ENCODE measurements at regions not wholly inside any gene's neighbourhood (a gene's known extent, or its start where the extent isn't known, plus 50 kb on each side); places are given as distances from the start of the nearest gene placed in this dataset.
"Not testable (repeated sequence)": the region's sequence is repeated elsewhere in the genome, so short reads cannot be mapped to it uniquely, and the experiment has no call there.

DNA sequence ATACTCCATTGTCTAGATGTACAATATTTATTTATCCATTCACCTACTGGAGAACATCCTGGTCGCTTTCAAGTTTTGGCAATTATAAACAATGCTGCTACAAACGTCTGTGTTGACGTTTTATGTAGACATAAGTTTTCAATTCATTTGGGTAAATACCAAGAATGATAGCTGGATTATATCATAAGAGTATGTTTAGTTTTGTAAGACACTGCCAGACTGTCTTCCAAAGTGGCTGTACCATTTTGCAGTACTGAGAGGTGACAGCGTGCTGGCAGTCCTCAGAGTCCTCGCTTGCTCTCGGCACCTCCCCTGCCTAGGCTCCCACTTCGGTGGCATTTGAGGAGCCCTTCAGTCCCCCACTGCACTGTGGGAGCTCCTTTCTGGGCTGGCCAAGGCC is 253.3 kb upstream of the INTU start (continued):
- TF ChIP-seq, protein P1, sequence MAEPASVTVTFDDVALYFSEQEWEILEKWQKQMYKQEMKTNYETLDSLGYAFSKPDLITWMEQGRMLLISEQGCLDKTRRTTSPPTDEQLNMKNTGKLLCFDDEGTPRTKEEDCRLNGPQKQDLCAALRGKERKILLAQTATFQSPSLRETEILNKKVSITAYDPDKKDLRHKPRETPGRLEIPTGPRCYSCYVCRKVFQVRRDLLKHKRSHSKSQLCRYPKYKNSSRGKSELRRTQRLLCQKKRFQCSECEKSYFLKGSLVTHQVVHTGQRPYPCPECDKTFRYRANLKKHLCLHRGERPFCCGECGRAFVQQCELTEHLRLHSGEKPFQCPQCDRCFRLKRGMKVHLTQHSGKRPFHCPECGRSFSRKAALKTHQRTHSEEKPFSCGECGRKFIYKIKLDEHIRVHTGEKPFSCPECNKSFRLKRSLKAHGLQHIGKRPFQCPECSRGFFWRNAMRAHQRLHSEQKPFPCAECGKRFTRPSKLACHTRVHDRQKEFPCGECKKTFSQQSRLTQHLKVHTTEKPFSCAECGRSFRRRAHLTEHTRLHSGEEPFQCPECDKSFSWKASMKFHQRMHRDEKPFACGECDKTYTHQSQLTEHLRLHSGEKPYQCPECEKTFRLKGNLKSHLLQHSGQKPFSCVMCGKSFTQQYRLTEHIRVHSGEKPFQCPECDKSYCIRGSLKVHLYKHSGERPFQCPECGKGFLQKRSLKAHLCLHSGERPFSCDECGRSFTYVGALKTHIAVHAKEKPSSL (CRISPR knock-in tag; conservative IDR thresholded peaks at IDR 0.05): no peak
- TF ChIP-seq, protein P2, sequence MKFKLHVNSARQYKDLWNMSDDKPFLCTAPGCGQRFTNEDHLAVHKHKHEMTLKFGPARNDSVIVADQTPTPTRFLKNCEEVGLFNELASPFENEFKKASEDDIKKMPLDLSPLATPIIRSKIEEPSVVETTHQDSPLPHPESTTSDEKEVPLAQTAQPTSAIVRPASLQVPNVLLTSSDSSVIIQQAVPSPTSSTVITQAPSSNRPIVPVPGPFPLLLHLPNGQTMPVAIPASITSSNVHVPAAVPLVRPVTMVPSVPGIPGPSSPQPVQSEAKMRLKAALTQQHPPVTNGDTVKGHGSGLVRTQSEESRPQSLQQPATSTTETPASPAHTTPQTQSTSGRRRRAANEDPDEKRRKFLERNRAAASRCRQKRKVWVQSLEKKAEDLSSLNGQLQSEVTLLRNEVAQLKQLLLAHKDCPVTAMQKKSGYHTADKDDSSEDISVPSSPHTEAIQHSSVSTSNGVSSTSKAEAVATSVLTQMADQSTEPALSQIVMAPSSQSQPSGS (CRISPR knock-in tag; IDR thresholded peaks at IDR 0.05; ENCODE audit: borderline replicate concordance, low read depth): no peak
- TF ChIP-seq, protein P3, sequence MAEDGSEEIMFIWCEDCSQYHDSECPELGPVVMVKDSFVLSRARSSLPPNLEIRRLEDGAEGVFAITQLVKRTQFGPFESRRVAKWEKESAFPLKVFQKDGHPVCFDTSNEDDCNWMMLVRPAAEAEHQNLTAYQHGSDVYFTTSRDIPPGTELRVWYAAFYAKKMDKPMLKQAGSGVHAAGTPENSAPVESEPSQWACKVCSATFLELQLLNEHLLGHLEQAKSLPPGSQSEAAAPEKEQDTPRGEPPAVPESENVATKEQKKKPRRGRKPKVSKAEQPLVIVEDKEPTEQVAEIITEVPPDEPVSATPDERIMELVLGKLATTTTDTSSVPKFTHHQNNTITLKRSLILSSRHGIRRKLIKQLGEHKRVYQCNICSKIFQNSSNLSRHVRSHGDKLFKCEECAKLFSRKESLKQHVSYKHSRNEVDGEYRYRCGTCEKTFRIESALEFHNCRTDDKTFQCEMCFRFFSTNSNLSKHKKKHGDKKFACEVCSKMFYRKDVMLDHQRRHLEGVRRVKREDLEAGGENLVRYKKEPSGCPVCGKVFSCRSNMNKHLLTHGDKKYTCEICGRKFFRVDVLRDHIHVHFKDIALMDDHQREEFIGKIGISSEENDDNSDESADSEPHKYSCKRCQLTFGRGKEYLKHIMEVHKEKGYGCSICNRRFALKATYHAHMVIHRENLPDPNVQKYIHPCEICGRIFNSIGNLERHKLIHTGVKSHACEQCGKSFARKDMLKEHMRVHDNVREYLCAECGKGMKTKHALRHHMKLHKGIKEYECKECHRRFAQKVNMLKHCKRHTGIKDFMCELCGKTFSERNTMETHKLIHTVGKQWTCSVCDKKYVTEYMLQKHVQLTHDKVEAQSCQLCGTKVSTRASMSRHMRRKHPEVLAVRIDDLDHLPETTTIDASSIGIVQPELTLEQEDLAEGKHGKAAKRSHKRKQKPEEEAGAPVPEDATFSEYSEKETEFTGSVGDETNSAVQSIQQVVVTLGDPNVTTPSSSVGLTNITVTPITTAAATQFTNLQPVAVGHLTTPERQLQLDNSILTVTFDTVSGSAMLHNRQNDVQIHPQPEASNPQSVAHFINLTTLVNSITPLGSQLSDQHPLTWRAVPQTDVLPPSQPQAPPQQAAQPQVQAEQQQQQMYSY (CRISPR knock-in tag; IDR thresholded peaks at IDR 0.05): no peak
- TF ChIP-seq TP53 (CRISPR knock-in tag; IDR thresholded peaks at IDR 0.05): no peak
- TF ChIP-seq, protein P4, sequence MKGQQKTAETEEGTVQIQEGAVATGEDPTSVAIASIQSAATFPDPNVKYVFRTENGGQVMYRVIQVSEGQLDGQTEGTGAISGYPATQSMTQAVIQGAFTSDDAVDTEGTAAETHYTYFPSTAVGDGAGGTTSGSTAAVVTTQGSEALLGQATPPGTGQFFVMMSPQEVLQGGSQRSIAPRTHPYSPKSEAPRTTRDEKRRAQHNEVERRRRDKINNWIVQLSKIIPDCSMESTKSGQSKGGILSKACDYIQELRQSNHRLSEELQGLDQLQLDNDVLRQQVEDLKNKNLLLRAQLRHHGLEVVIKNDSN (CRISPR knock-in tag; IDR thresholded peaks at IDR 0.05): no peak
- no peak for TF ChIP-seq ELF4 (CRISPR knock-in tag; IDR thresholded peaks at IDR 0.05; ENCODE audit: low read depth)

DNA sequence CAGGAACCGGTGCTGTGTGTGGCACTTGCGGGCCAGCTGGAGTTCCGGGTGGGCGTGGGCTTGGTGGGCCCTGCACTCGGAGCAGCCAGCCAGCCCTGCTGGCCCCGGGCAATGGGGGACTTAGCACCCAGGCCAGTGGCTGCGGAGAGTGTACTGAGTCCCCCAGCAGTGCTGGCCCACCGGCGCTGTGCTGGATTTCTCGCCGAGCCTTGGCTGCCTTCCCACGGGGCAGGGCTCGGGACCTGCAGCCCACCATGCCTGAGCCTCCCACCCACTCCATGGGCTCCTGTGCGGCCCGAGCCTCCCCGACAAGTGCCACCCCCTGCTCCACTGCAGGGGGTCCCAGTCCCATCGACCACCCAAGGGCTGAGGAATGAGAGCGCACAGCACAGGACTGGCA is 252.8 kb upstream of the INTU start:
- POLR2A ChIA-PET; H3K27me3 Mint-ChIP-seq (ENCODE audit: low read depth); H3K4me3 Mint-ChIP-seq; H3K4me1 Mint-ChIP-seq; H3K27ac Mint-ChIP-seq; ATAC-seq; H3K36me3 Mint-ChIP-seq; DNase-seq (ENCODE audit: low spot score): not testable (repeated sequence)
- CTCF ChIA-PET: interaction anchor here (0.7 kb wide), 1 partner anchor 9 kb away, joined by 4 read pairs; no protein-coding TSS in a partner anchor
- peaks cover 11% of the 10 kb centered on the region for H3K9me3 Mint-ChIP-seq

DNA sequence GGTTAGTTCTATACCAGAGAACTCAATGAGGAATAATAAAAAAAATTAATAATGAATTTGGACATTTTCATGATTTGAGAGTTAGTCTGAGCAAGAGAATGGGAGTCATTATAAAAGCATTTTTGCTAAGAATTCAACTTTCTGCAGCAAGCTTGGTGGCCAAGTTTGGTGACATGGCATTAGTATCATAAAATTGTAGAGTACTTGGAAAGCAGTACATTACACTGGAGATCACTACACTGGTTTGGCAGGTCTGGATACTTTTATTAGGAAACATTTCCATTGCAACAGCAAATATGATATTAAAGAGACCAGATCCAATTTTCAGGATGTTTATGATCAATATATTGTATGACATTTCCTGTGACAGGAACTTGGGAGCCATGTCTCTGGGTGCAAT is 249.1 kb upstream of the INTU start:
- no peak overlapping the region for H3K27ac Mint-ChIP-seq
- POLR2A ChIA-PET: no interaction called here
- no peaks in the 10 kb centered on the region for H3K27me3 Mint-ChIP-seq (ENCODE audit: low read depth)
- DNase-seq (ENCODE audit: low spot score) (no peak), ATAC-seq (no peak)
- H3K9me3 Mint-ChIP-seq: peaks cover 11% of the 10 kb centered on the region
- CTCF ChIA-PET: no interaction called here
- peaks cover 9% of the 10 kb centered on the region for H3K36me3 Mint-ChIP-seq
- no peak overlapping the region for H3K4me3 Mint-ChIP-seq
- H3K4me1 Mint-ChIP-seq: no peaks in the 10 kb centered on the region
- TF ChIP-seq, protein P5, sequence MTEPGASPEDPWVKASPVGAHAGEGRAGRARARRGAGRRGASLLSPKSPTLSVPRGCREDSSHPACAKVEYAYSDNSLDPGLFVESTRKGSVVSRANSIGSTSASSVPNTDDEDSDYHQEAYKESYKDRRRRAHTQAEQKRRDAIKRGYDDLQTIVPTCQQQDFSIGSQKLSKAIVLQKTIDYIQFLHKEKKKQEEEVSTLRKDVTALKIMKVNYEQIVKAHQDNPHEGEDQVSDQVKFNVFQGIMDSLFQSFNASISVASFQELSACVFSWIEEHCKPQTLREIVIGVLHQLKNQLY (CRISPR knock-in tag; IDR thresholded peaks at IDR 0.05): no peak
- no peak for TF ChIP-seq NR2C2 (CRISPR knock-in tag; IDR thresholded peaks at IDR 0.05)
- TF ChIP-seq TCF7 (CRISPR knock-in tag; IDR thresholded peaks at IDR 0.05; ENCODE audit: low read depth): no peak
- TF ChIP-seq RELA (CRISPR knock-in tag; IDR thresholded peaks at IDR 0.05; ENCODE audit: borderline replicate concordance): no peak
- TF ChIP-seq, protein P6, sequence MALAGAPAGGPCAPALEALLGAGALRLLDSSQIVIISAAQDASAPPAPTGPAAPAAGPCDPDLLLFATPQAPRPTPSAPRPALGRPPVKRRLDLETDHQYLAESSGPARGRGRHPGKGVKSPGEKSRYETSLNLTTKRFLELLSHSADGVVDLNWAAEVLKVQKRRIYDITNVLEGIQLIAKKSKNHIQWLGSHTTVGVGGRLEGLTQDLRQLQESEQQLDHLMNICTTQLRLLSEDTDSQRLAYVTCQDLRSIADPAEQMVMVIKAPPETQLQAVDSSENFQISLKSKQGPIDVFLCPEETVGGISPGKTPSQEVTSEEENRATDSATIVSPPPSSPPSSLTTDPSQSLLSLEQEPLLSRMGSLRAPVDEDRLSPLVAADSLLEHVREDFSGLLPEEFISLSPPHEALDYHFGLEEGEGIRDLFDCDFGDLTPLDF (CRISPR knock-in tag; IDR thresholded peaks at IDR 0.05): no peak
- TF ChIP-seq CREB1 (CRISPR knock-in tag; IDR thresholded peaks at IDR 0.05): no peak
- no peak for TF ChIP-seq SP1 (CRISPR knock-in tag; conservative IDR thresholded peaks at IDR 0.05)
- TF ChIP-seq CBFB (CRISPR knock-in tag; IDR thresholded peaks at IDR 0.05; ENCODE audit: low read depth): no peak
- TF ChIP-seq, protein P7, sequence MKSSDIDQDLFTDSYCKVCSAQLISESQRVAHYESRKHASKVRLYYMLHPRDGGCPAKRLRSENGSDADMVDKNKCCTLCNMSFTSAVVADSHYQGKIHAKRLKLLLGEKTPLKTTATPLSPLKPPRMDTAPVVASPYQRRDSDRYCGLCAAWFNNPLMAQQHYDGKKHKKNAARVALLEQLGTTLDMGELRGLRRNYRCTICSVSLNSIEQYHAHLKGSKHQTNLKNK (CRISPR knock-in tag; IDR thresholded peaks at IDR 0.05): no peak
- TF ChIP-seq, protein P8, sequence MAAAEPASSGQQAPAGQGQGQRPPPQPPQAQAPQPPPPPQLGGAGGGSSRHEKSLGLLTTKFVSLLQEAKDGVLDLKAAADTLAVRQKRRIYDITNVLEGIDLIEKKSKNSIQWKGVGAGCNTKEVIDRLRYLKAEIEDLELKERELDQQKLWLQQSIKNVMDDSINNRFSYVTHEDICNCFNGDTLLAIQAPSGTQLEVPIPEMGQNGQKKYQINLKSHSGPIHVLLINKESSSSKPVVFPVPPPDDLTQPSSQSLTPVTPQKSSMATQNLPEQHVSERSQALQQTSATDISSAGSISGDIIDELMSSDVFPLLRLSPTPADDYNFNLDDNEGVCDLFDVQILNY (CRISPR knock-in tag; IDR thresholded peaks at IDR 0.05): no peak
- no peak for TF ChIP-seq OVOL2 (CRISPR knock-in tag; IDR thresholded peaks at IDR 0.05; ENCODE audit: borderline replicate concordance)
- TF ChIP-seq, protein P9, sequence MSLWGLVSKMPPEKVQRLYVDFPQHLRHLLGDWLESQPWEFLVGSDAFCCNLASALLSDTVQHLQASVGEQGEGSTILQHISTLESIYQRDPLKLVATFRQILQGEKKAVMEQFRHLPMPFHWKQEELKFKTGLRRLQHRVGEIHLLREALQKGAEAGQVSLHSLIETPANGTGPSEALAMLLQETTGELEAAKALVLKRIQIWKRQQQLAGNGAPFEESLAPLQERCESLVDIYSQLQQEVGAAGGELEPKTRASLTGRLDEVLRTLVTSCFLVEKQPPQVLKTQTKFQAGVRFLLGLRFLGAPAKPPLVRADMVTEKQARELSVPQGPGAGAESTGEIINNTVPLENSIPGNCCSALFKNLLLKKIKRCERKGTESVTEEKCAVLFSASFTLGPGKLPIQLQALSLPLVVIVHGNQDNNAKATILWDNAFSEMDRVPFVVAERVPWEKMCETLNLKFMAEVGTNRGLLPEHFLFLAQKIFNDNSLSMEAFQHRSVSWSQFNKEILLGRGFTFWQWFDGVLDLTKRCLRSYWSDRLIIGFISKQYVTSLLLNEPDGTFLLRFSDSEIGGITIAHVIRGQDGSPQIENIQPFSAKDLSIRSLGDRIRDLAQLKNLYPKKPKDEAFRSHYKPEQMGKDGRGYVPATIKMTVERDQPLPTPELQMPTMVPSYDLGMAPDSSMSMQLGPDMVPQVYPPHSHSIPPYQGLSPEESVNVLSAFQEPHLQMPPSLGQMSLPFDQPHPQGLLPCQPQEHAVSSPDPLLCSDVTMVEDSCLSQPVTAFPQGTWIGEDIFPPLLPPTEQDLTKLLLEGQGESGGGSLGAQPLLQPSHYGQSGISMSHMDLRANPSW (CRISPR knock-in tag; conservative IDR thresholded peaks at IDR 0.05; ENCODE audit: low read depth): no peak
- no peak for TF ChIP-seq HMGA2 (CRISPR knock-in tag; IDR thresholded peaks at IDR 0.05)
